ENCODE measurements at regions not wholly inside any gene's neighbourhood (a gene's known extent, or its start where the extent isn't known, plus 50 kb on each side); places are given as distances from the start of the nearest gene placed in this dataset.

DNA sequence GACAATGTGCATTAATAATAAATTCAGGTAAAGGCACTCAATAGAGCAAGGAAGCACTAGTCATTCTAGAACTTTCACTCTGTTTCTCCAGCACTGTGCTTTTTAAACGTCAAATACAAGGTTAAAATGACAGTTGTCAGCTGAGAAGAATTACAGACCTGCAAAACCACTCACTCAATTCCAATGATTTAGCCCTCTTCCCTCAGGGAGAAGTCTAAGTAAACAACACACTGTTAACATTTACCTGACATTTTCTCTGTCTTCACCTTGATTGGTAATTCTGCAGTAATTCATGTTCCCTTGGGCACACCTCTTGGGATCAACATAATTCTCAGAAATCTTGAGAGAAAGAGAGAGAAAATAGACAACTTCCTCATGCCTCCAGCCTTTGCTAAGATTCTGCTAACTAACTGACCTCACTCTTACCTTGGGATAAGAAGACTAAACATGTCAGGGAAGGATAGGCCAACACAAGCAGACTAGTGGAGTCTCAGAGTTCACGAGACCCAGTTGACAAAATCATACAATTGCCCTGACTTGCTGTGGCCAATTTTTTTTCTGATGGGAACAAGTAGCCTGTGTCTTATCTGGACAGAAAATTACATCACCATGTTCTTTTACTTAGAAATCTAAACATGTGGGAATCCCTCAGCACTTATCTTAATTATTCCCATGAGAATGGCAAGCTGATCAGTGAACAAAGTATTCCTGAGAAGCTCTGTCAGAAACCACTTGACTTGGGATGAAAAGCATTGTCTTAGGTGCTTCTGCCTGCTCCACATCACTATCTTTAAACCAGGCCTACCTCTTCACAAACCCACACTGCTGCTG, 516.8 kb upstream of the FAT3 start:
- Histone ChIP-seq H3K4me3 (ENCODE audit: low read depth in 2 of 2, low read length in 1 of 2) (no peak overlapping the region), H3K9me2 (no peaks in the 10 kb centered on the region), H3K27ac (ENCODE audit: low read depth in 2 of 2, low read length in 1 of 2) (no peak overlapping the region), H3K9ac (no peak overlapping the region), H2AFZ (ENCODE audit: low read depth) (no peak overlapping the region), H4K20me1 (ENCODE audit: insufficient read depth) (no peaks in the 10 kb centered on the region), H3K4me2 (no peak overlapping the region), H3K9me3 (no peaks in the 10 kb centered on the region), H3F3A (replicated peaks; ENCODE audit: insufficient read depth) (no peaks in the 10 kb centered on the region), H3K4me1 (ENCODE audit: control insufficient read depth in 1 of 2, insufficient read depth in 2 of 2, low read depth in 1 of 2, low read length in 1 of 2) (no peaks in the 10 kb centered on the region; a peak in 2 of 4 replicates), H3K36me3 (replicated peaks in 1 of 2; ENCODE audit: control insufficient read depth in 1 of 2, insufficient read depth in 2 of 2, low read length in 1 of 2) (no peaks in the 10 kb centered on the region), H3K79me2 (ENCODE audit: insufficient read depth) (no peaks in the 10 kb centered on the region), H3K27me3 (ENCODE audit: insufficient read depth) (no peaks in the 10 kb centered on the region)
- no peak for DNase-seq
- WGBS (ENCODE audit: low lambda C conversion rate) = 24% methylated on average over 2 of the region's 2 CpGs
- TF ChIP-seq JUND (IDR thresholded peaks at IDR 0.05) (no peak), EP300 (IDR thresholded peaks at IDR 0.05; ENCODE audit: borderline replicate concordance in 1 of 2, low read depth in 1 of 2, low read length in 1 of 2) (0 out of 4 replicates have a peak, but pooled peaks of 1 of the 2 experiments have one; percentile 15)
- ChIA-PET POLR2A (no interaction called here), CTCF (no interaction called here)

DNA sequence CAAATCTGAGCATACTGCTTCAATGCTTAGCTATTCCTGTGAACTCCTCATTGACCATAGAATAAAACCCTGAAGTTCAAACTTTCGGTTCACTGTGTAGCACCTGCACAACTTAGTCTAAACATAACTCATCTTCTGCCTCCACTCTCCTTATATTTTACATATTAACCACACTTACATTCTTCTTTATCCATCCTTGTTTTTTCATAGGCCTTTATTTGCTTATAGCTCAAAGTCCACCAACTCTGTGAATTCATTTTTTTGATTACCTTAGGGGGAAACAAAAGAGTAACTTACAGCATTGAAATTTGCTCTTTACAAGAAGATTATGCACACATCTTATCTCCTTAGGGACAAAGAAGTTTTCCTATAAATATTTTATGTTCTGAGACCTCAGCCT, 521.6 kb upstream of the FAT3 start:
- H2AFZ ChIP-seq (ENCODE audit: low read depth) = no peak overlapping the region
- ChIA-PET POLR2A (no interaction called here), CTCF (no interaction called here)
- TF ChIP-seq, protein P1, sequence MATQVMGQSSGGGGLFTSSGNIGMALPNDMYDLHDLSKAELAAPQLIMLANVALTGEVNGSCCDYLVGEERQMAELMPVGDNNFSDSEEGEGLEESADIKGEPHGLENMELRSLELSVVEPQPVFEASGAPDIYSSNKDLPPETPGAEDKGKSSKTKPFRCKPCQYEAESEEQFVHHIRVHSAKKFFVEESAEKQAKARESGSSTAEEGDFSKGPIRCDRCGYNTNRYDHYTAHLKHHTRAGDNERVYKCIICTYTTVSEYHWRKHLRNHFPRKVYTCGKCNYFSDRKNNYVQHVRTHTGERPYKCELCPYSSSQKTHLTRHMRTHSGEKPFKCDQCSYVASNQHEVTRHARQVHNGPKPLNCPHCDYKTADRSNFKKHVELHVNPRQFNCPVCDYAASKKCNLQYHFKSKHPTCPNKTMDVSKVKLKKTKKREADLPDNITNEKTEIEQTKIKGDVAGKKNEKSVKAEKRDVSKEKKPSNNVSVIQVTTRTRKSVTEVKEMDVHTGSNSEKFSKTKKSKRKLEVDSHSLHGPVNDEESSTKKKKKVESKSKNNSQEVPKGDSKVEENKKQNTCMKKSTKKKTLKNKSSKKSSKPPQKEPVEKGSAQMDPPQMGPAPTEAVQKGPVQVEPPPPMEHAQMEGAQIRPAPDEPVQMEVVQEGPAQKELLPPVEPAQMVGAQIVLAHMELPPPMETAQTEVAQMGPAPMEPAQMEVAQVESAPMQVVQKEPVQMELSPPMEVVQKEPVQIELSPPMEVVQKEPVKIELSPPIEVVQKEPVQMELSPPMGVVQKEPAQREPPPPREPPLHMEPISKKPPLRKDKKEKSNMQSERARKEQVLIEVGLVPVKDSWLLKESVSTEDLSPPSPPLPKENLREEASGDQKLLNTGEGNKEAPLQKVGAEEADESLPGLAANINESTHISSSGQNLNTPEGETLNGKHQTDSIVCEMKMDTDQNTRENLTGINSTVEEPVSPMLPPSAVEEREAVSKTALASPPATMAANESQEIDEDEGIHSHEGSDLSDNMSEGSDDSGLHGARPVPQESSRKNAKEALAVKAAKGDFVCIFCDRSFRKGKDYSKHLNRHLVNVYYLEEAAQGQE (IDR thresholded peaks at IDR 0.05; ENCODE audit: low read depth, low read length) = no peak
- TF ChIP-seq POLR2AphosphoS5 (IDR thresholded peaks at IDR 0.05; ENCODE audit: low read depth, low read length) (no peak), GABPA (IDR thresholded peaks at IDR 0.05; ENCODE audit: low read depth) (no peak)
- TF ChIP-seq, protein P2, sequence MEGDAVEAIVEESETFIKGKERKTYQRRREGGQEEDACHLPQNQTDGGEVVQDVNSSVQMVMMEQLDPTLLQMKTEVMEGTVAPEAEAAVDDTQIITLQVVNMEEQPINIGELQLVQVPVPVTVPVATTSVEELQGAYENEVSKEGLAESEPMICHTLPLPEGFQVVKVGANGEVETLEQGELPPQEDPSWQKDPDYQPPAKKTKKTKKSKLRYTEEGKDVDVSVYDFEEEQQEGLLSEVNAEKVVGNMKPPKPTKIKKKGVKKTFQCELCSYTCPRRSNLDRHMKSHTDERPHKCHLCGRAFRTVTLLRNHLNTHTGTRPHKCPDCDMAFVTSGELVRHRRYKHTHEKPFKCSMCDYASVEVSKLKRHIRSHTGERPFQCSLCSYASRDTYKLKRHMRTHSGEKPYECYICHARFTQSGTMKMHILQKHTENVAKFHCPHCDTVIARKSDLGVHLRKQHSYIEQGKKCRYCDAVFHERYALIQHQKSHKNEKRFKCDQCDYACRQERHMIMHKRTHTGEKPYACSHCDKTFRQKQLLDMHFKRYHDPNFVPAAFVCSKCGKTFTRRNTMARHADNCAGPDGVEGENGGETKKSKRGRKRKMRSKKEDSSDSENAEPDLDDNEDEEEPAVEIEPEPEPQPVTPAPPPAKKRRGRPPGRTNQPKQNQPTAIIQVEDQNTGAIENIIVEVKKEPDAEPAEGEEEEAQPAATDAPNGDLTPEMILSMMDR (IDR thresholded peaks at IDR 0.05) = no peak
- no peaks in the 10 kb centered on the region for H3K79me2 ChIP-seq (ENCODE audit: insufficient read depth)
- no peak overlapping the region for H3K4me3 ChIP-seq (ENCODE audit: low read depth in 2 of 2, low read length in 1 of 2)
- H4K20me1 ChIP-seq (ENCODE audit: insufficient read depth) = no peaks in the 10 kb centered on the region
- H3K36me3 ChIP-seq (replicated peaks in 1 of 2; ENCODE audit: control insufficient read depth in 1 of 2, insufficient read depth in 2 of 2, low read length in 1 of 2) = no peaks in the 10 kb centered on the region
- H3K27ac ChIP-seq (ENCODE audit: low read depth in 2 of 2, low read length in 1 of 2) = no peak overlapping the region
- H3K4me1 ChIP-seq (ENCODE audit: control insufficient read depth in 1 of 2, insufficient read depth in 2 of 2, low read depth in 1 of 2, low read length in 1 of 2) = peaks cover 0 to 2% of the 10 kb centered on the region in 2 experiments; a peak in 2 of 4 replicates
- no peak overlapping the region for H3K9ac ChIP-seq
- H3K27me3 ChIP-seq (ENCODE audit: insufficient read depth) = no peaks in the 10 kb centered on the region
- H3K9me2 ChIP-seq = no peaks in the 10 kb centered on the region
- H3K9me3 ChIP-seq = no peaks in the 10 kb centered on the region
- no peaks in the 10 kb centered on the region for H3F3A ChIP-seq (replicated peaks; ENCODE audit: insufficient read depth)
- no peak overlapping the region for H3K4me2 ChIP-seq
- WGBS (ENCODE audit: low lambda C conversion rate) = 35% methylated on average over 1 of the region's 1 CpG
- DNase-seq = no peak

Data from SK-N-SH (cell line).